HG02763 (cell line): ENCODE measurements at regions not wholly inside any gene's neighbourhood (a gene's known extent, or its start where the extent isn't known, plus 50 kb on each side); places are given as distances from the start of the nearest gene placed in this dataset.

ENCODE experiments used
- ATAC-seq: cut with Tn5 transposase; IDR thresholded peaks from one replicate; pipeline ENCODE4 v1.9.1; 2021; ENCODE audit warnings: mild to moderate bottlenecking, moderate library complexity; ENCODE audit not compliant: unreplicated experiment

DNA sequence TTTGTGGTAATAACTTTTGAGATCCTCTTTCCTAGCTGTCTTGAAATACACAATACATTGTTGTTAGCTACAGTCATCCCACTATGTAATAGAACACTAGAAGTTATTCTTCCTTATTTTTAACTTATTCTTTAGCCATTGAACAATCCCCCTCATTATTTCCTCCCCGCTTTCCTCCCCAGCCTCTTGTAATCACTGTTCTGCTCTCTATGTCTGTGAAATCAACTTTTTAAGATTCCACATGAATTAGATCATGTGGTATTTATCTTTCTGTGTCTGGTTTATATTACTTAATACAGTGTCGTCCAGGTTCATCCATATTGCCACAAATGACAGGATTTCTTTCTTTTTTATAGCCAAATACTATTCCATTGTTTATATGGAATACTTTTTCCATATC lies 72.9 kb downstream of the SLC10A2 start:
- ATAC-seq: no peak

DNA sequence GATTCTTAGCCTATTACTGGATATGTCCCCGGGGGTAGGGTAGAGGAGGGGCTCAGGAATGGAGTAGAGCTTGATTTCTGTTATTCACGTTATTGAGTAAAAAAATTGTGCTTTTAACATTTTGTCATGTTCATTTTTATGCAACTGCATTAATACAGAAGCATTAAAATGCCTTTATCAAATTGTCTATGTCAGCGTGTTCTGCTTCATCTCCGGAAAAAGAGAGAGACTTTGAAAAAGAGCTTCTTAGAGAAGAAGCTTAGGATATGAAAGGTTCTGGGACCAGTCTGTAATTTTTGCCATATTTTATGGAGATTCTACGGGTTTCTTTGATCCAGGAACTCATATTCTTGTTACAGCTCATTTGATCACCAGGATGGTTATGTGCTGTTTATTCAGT lies 82.0 kb downstream of the SLC10A2 start:
- no peak for ATAC-seq

DNA sequence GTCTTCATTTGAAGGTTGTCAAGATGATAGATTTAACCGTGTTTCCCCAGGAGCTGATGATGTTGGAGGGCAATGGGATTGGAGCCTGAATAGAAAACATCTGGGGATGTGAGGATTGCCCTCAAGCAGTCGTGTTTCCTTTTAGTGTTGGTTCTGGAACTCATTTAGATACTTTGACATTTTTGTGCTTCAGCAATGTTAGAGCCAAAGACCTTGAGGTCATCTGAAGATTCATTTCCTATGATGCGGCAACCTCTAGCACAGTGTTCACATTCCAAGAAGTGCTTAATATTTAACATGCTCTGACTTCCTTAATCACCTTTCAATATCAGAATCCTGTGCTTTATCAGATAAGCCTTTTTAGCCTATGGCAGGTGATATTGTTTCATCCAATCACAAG lies 82.7 kb downstream of the SLC10A2 start:
- no peak for ATAC-seq

DNA sequence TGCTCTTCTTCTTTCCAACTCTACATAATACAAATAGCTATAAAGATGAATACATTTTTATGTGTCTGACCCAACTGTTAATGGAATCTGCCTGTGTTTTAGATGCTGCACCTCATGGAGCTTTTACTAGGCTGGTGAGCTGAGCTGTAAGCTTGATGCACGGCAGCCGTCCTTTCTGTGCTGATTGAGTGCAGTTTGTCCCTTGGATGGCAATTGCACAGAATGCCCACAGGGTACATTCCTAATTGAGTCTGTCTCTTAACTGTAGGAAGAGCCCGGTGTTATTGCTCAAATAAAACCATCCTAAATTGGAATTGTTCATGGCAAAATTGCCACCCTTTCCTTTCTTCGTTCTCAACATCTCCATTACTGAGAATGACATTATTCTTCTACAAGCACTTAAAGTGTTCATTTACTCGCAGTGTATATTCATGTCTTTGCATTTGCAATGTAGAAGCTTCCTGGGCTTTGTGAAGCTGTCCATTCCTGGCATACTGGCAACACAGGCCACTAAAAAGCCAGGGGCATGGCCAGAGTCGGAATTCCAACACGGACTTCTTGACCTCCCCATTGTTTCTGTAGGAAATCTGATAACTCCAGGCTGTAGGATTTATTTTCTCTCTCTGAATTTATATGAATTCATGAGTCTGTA lies 85.8 kb downstream of the SLC10A2 start:
- no peak for ATAC-seq

DNA sequence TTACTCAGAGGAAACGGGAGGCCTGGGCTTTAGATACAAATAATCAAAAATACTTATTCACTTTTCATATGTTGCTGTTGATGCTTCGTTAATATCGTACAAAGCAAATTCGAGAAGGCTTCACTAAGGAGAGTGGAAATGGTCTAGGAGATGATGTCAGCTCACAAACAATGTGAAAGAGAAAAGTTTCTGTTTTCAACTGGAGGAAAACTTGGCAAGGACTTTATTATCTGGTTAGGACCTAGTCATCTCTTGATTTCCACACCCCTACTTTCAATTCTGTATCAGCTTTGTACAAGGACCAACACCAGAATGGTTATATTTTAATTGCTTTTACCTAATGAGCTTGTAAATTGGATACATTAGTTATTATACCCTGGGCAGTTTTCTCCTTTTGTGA lies 88.0 kb downstream of the SLC10A2 start:
- ATAC-seq: no peak

DNA sequence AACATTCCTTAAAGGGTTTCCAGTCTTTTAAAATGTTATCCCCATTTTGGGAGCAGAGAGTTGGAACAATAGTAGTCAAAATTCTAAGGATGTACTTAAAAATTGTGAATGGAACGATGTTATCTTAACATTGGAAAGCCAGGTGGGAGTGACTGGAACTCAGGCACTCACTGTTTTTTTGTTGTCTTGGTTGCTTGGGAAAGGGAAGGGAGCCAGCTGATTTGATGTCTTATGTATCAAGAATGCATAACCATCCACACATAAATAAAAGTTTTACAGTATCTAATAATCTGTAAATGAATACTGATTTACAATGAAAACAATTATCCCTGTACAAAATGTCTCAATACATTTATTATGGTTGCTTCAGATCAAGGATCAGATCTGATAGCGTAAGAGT lies 88.7 kb downstream of the SLC10A2 start:
- no peak for ATAC-seq

DNA sequence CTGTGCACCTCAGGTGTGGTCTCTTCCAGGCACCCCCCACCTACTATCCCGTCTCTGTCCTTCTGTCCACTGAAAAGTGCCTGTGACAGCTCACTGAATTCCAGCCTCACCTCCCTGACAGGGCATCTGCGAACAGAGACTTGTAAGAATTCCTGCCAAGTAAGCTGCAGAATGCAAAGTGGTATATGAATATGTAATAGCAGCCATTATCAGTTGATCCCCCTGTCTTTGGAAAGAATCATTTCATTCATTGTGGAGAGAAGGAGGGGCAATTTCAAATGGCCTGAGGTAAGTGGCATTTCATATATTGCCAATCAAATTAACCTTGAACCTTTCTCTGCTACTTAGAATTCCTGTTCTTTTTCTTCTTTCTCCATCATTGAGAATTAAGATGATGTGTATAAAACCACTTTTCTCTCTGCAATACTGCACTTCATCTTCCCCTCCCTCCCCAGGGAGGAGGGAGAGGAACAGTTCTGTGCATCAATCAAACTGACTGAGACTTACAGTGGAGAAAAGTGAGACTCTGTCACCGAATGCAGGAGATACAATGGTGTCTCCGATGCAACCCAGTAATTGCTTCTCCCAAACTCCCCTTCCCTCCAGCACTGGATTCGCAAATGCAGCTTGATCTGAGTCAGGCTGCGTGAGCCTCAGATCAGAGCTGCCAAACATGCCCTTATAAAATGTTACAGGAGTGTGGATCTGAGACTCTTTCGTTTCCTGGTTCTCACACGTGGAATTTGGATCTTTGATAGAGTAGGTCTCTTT lies 91.7 kb downstream of the SLC10A2 start:
- no peak for ATAC-seq

DNA sequence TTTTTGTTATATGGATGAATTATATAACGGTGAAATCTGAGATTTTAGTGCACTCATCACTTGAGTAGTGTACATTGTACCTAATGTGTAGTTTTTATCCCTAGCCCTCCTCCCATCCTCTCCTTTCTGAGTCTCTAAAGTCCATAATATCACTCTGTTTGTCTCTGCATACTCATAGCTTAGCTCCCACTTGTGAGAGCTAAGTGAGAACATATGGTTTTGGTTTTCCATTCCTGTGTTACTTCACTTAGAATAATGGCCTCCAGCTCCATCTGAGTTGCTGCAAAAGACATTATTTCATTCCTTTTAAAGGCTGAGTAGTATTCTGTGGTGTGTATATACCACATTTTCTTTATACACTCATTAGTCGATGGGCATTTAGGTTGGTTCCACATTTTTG lies 94.0 kb downstream of the SLC10A2 start:
- ATAC-seq: no peak

DNA sequence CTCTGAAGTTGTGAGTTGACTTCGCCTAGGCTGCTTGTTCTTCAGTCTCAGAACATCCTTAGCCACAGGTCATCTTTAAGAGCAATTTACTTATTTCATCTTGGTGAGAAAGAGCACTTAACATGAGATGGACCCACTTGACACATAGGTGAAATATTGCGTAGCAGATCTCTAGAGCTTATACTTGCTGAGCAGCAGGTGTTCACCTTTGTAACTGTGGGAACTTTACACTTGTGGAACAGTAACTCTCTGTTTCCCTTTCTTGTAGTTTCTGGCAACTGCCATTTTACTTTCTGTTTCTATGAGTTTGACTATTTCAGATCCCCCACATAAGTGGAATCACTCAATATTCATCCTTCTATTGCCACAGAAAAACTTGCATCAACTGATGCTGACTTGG lies 95.7 kb downstream of the SLC10A2 start:
- peak; percentile 98 for ATAC-seq

DNA sequence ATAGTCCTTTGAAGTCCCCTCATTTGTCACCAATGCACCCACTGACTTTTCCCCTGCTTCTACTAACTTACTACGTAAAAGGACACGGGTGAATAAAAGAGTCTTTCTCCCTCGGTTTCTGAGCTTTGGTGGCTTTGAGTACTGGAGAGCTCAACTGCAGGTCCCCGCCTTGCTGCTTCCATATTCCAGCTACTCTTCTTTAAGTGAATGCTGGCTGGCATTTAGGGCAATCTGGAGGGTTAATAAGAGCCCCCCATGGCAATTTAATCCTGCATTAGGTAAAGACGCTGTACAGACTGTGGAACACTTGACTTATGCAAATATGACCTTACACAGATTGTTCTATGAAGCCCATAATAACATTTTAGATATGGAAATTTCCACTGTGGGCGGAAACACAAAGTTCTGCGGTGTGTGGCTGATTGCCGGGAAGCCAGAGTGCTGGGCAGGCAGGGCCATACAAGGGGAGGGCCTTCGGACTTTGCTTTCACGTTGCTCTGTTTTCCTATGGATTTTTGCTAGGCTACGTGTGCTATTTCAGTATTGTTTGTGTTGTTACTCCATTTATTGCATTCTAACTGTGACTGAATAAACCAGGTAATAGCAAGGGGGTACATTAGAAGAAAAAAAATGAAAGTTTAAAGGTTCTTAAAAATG lies 97.5 kb downstream of the SLC10A2 start:
- ATAC-seq: no peak

DNA sequence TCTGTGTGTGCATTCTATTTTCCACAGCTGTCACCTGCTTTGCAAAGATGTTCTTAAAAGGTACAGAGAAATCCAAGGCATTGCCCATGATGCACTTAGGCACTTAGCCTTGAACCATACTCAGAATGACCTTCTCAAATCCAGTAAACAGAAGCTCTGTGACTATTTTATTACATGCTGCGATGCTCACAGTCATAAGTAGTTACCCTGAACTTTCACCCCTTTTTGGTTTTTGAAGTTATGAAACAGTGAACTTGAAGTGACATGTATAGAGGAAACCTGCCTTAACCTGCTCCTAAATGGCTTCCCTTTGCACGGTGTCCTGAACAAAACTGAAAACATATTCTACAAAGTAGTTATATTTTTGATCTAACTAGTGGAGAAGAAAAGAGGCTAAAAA lies 100.4 kb downstream of the SLC10A2 start:
- ATAC-seq: no peak

DNA sequence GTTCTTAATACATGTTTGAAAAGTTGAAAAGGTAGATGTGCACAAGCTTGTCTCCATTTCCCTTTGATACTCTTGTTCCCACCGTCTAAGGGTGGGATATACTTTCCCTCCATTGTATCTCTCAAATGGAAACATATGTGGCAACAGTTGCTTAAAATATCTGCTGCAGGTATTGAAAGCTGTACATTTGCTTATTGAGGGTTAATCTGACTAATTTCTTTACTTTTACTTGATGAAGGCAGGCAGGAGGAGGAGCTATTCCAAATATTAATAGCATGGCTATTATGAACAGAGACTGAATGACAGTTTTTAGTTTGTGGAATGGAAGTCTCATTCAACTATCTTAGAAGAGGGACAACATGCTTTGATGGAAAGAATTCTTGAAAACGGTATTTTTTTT lies 103.8 kb downstream of the SLC10A2 start:
- ATAC-seq: no peak

DNA sequence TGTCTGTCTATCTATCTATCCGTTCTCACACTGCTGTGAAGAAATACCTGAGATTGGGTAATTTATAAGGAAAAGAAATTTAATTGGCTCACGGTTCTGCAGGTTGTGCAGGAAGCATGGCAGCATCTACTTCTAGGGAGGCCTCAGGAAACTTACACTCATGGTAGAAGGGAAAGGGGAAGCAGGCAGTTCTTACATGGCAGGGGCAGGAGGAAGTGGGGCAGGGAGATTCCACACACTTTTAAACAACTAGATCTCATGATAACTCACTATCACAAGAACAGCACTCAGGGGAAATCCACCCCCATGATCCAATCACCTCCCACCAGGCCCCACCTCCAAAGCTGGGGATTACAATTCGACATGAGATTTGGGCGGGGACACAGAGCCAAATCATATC lies 105.3 kb downstream of the SLC10A2 start:
- no peak for ATAC-seq

DNA sequence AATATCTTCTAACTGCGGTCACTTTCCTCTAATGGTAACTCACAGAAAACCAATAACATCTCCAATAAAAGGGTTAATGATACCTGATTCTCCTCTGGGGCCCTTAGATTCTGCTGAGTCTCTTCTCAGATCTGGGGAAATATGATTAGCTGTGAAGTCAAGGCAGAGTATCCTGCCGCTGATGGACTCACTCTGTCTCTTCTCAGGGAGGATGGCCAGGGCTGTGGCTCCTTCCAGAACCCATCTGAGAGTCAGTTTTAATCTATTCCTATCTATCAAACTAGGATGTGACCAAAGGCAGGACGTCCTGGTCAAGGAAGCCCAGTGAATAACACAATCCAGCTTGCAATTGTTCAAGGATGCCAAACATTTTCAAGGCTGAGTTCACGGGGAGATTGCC lies 109.8 kb downstream of the SLC10A2 start:
- no peak for ATAC-seq

DNA sequence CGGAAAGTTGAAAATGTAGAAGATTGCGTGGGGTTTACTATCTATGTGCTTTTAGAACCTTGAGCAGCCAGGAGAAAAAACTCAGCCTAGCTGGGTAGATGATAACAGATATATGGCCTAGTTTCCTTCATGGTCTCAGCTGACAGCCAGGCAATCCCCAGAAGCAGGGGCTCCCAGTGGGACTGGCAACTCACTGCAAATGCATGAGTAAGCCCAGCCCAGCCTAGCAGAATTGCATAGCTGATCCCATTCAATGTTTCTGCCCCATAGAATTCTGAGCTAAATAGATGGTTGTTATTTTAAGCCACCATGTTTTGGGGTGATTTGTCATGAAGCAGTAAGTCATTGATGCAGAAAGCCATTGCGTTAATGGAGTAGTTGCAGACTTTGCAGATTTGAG lies 108.5 kb downstream of the ERCC5 start:
- no peak for ATAC-seq

DNA sequence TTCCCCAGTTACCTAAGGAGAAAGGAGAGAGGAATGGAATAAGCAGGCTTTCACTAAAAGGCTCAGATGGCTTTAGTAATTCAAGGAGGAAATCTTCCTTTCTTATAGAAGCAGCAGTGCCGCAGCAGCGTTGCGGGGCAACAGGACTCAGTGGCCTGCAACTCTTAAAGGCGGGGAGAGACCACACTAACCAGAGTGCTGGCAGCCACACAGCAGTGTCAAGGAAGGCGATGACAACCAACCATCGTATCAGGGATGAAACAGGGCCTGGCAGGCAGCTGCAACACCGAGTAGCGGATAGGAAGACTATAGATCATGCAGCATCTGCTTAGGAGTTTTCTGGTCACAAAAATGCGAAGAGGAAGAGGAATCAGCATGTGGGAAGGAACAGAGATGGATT lies 106.0 kb downstream of the ERCC5 start:
- no peak for ATAC-seq

DNA sequence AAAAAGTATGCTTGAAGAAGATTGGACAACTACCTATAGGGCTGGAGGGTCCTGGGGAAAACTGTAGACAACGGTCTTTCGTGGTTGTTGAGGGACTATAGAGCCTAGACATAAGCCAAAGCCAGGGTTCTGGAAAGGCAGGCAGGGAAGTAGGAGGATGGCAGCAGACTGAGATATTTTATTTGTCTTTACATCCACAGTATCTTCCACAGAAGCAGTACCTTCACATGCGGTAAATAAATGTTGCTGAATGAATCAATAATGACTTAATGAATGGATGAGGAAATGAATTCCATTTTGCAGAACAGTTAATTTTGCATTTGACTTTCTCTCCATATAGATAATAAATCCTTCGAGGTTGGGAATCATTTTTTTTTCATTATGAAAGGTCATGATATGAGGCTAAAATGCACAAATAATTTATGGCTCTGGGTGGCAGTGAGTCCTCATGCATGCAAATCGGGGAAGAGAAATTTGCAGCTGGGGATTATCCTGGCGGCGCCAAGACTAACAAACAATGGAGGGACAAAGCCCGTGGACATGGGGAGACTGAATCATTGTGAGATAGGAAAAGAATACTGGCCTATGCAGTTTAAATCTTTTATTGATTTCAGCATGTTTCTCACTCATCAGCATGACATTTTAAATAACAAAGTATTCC lies 102.0 kb downstream of the ERCC5 start:
- ATAC-seq: no peak

DNA sequence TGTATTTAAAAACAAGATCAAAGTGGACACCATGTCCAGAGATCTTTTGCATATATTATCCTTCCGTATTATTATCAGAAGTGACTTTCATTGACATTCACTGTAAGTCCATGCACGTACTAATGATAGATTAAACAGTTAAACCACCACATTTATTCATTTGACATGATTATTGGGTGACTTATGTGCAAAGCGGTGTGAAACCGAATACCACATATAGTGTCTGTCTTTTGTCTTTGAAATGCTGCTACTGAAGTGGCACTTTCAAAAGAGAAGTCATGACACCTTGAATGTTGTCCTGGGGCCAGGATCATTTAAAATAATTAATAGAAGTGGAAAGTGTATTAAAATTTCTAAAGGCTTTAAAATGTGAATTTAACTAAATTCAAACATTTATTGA lies 100.1 kb downstream of the ERCC5 start:
- no peak for ATAC-seq

DNA sequence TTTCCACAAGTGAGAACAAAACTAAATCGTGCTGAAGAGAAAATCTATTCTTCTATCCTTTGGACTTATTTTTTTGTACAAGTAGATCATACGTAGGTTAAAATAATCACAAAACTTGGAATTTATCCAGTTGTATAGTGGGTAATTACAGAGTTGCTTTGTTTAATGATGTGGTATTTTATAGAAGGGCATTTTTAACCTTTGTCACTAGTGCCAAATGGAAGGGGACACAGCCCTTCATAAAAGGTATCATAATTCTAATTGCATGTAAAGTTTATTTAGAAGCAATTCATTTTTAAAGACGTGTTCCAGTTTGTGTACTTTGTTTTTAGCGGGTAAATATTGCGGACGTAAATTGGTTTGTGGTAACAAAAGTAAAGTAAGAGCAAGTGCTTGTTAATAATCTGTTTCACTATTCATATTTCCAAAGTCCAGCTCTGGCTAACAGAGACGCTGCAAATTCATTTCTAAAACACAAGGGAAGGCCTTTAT lies 99.5 kb downstream of the ERCC5 start:
- ATAC-seq: no peak

DNA sequence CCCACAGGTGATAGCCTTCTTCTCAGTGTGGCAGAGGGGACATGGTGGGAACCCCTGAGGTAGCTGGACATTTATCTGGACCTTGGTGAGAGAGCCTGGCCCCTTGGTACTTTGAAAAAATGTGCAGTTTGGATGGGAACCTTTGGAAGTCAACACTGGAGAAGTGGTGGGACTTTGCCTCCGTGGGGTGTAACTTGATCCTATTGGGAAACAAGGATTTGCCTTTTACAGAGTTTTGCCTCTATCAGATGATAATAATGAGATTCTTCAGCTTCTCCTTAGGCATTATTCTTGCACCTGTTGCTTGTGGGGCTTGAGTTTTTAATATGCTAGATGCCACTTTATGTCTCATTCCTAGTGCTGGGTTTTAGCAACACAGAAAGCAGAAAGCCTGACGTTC lies 99.0 kb downstream of the ERCC5 start:
- ATAC-seq: no peak

DNA sequence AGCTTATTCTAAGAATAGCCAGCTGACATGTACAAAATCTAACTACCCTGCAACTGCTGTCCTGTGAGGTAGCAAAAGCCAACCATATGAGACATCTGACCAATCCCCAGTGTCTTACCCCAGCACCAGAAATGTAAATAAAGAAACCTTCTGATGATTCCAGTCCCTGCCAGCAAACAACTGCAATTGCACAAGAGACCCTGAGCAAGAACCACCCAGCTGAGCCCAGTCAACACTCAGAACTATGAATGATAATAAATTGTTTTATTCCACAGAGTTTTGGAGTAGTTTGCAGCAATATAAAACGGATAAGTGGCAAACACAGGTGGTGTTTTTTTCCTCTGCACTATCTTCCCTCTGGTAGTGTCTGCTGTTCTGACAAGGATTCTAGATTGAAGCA lies 94.9 kb downstream of the ERCC5 start:
- no peak for ATAC-seq

DNA sequence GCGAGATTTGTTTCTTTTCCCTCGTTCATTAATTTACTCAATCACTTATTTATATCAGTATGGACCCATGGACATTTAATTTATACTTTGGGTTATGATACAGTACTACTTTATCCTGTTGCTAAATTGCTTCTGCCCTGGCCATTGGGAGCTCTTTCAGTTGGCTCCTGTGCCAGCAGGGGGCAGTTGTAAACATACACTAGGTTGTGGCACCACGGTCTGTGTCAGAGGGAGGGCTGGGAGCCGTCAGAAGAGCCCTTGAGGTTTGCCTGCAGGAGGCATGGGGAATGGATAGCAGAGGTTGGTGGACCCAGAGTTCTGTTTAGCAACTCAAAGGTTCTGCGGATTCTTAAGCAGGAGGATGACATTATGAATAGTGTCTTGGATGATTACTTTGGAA lies 94.3 kb downstream of the ERCC5 start:
- ATAC-seq: no peak
